Motor neuron (in vitro differentiated cells): ENCODE measurements at regions not wholly inside any gene's neighbourhood (a gene's known extent, or its start where the extent isn't known, plus 50 kb on each side); places are given as distances from the start of the nearest gene placed in this dataset.
A peak's percentile ranks its signal among the peaks of the same experiment; 100 is the strongest.

ENCODE experiments used
- ATAC-seq, 8 experiments: fragments of 200-7000 bp; cut with Tn5 transposase; replicated peaks in 6 of 8; 2 replicates each; pipeline ENCODE4 v1.8.0; 2021; ENCODE audit warnings: mild to moderate bottlenecking in 8 of 8, moderate library complexity in 8 of 8
- H3K27ac ChIP-seq, 2 donors: fragments of 250-450 bp; sonication (Bioruptor Pico); 2 replicates each; pipeline ENCODE4 v1.9.0; 2021; ENCODE audit warnings: antibody characterized with exemption in 2 of 2, mild to moderate bottlenecking in 2 of 2, moderate library complexity in 1 of 2
- H3K4me1 ChIP-seq, 2 donors: fragments of 250-450 bp; sonication (Bioruptor Pico); replicated peaks in 1 of 2; 2 replicates each; pipeline ENCODE4 v1.6.1; 2021; ENCODE audit warnings: antibody characterized with exemption in 2 of 2, mild to moderate bottlenecking in 2 of 2, moderate library complexity in 1 of 2
- H3K4me3 ChIP-seq, 5 donors: fragments of 250-450 bp; sonication (Bioruptor Pico); 2 replicates each; pipeline ENCODE4 v1.9.0; 2021; ENCODE audit warnings: antibody characterized with exemption in 5 of 5, mild to moderate bottlenecking in 5 of 5, moderate library complexity in 4 of 5
- WGBS, 10 experiments: fragments of 450-650 bp; shearing (Covaris generic); methylation state at CpG; one replicate each; pipeline ENCODE4 v1.0.0; 2022; 5-methylcytosine and 5-hydroxymethylcytosine counted together
- in situ Hi-C, 9 experiments: fragments of 400-800 bp; cut with MboI; loops; one replicate each; pipeline ENCODE4 v1.15.0; 2021; ENCODE audit warnings: low sequenced_read_pairs in 9 of 9, low pct_unique_long_range_greater_than_20kb in 2 of 9; ENCODE audit not compliant: unreplicated experiment in 9 of 9

- H3K4me1 ChIP-seq, result peaks cover 10 to 16% of the 10 kb centered on the region in 2 donors
- in situ Hi-C loops, result no loop called here
- 35 to 100% (median 59%) methylated on average over 1 to 6 of the region's 8 CpGs; no CpG with 5 or more reads in 6 of the 10 experiments for WGBS, 10 experiments
- ATAC-seq, result peak in 1 of 8 experiments; percentile 28
- H3K4me3 ChIP-seq, result no peak overlapping the region
- no peak overlapping the region for H3K27ac ChIP-seq
Measured at GRCh38 chr14:65303190-65303898, 109.2 kb upstream of the FUT8 start.

- no peak overlapping the region for H3K4me3 ChIP-seq
- H3K27ac ChIP-seq, result no peak overlapping the region
- in situ Hi-C loops, result no loop called here
- WGBS, 10 experiments, result 20 to 50% (median 20%) methylated on average over 1 of the region's 6 CpGs; no CpG with 5 or more reads in 7 of the 10 experiments
- H3K4me1 ChIP-seq, result peaks cover 10 to 16% of the 10 kb centered on the region in 2 donors
- no peak for ATAC-seq
Measured at GRCh38 chr14:65303899-65304222, 108.7 kb upstream of the FUT8 start.

GRCh38 chr14:65304239-65304638, 108.3 kb upstream of the FUT8 start:
- WGBS, 10 experiments, result 89 to 100% (median 93%) methylated on average over 2 to 3 of the region's 4 CpGs; no CpG with 5 or more reads in 7 of the 10 experiments
- in situ Hi-C loops, result no loop called here

GRCh38 chr14:65304963-65305362, 107.6 kb upstream of the FUT8 start:
- ATAC-seq, result no peak
- 79 to 100% (median 100%) methylated on average over 1 to 2 of the region's 2 CpGs; no CpG with 5 or more reads in 5 of the 10 experiments for WGBS, 10 experiments
- in situ Hi-C loops, result no loop called here
- Histone ChIP-seq H3K27ac (no peak overlapping the region), H3K4me1 (peaks cover 10 to 16% of the 10 kb centered on the region in 2 donors), H3K4me3 (no peak overlapping the region)

More at GRCh38 chr14:65304239-65304638, 108.3 kb upstream of the FUT8 start:
- Histone ChIP-seq H3K4me1 (peaks cover 10 to 16% of the 10 kb centered on the region in 2 donors), H3K27ac (no peak overlapping the region), H3K4me3 (no peak overlapping the region)
- ATAC-seq, result no peak

GRCh38 chr14:65308536-65308935, 104.0 kb upstream of the FUT8 start:
- in situ Hi-C loops, result no loop called here
- ATAC-seq, result no peak
- H3K4me1 ChIP-seq, result peaks cover 3 to 5% of the 10 kb centered on the region in 2 donors
- no peak overlapping the region for H3K27ac ChIP-seq
- no peak overlapping the region for H3K4me3 ChIP-seq

GRCh38 chr14:65310568-65310967, 102.0 kb upstream of the FUT8 start:
- Histone ChIP-seq H3K4me3 (no peak overlapping the region), H3K4me1 (no peaks in the 10 kb centered on the region), H3K27ac (no peak overlapping the region)
- in situ Hi-C loops, result no loop called here
- 57 to 100% (median 83%) methylated on average over 1 to 2 of the region's 2 CpGs for WGBS, 10 experiments
- no peak for ATAC-seq

GRCh38 chr14:65312859-65313258, 99.7 kb upstream of the FUT8 start:
- H3K4me3 ChIP-seq, result no peak overlapping the region
- ATAC-seq, result no peak
- H3K4me1 ChIP-seq, result no peaks in the 10 kb centered on the region
- H3K27ac ChIP-seq, result no peak overlapping the region
- 16 to 100% (median 69%) methylated on average over 1 to 3 of the region's 6 CpGs; no CpG with 5 or more reads in 2 of the 10 experiments for WGBS, 10 experiments
- in situ Hi-C loops, result no loop called here

- in situ Hi-C loops, result no loop called here
- WGBS, 10 experiments, result 40 to 100% (median 93%) methylated on average over 1 to 6 of the region's 7 CpGs
- peak in 1 of 8 experiments; percentile 78 for ATAC-seq
- no peaks in the 10 kb centered on the region for H3K4me1 ChIP-seq
- H3K4me3 ChIP-seq, result no peak overlapping the region
- no peak overlapping the region for H3K27ac ChIP-seq
Measured at GRCh38 chr14:65318636-65319506, 93.7 kb upstream of the FUT8 start.

- Histone ChIP-seq H3K4me3 (no peak overlapping the region), H3K27ac (no peak overlapping the region), H3K4me1 (no peaks in the 10 kb centered on the region)
- in situ Hi-C loops, result no loop called here
- ATAC-seq, result no peak
- 42 to 87% (median 80%) methylated on average over 1 to 2 of the region's 2 CpGs; no CpG with 5 or more reads in 5 of the 10 experiments for WGBS, 10 experiments
Measured at GRCh38 chr14:65320661-65321308, 91.7 kb upstream of the FUT8 start.

- WGBS, 10 experiments, result 50 to 90% (median 77%) methylated on average over 1 to 3 of the region's 3 CpGs; no CpG with 5 or more reads in 3 of the 10 experiments
- peak in 3 of 8 experiments; percentile 70 to 92 (median 78) for ATAC-seq
- in situ Hi-C loops, result no loop called here
- Histone ChIP-seq H3K4me1 (no peaks in the 10 kb centered on the region), H3K4me3 (no peak overlapping the region), H3K27ac (no peak overlapping the region)
Measured at GRCh38 chr14:65321370-65321875, 91.1 kb upstream of the FUT8 start.

- no peak overlapping the region for H3K4me3 ChIP-seq
- no peak for ATAC-seq
- in situ Hi-C loops, result no loop called here
- WGBS, 10 experiments, result 83 to 100% (median 100%) methylated on average over 1 to 2 of the region's 2 CpGs; no CpG with 5 or more reads in 6 of the 10 experiments
- no peak overlapping the region for H3K27ac ChIP-seq
- H3K4me1 ChIP-seq, result peaks cover 0 to under 1% of the 10 kb centered on the region in 2 donors
Measured at GRCh38 chr14:65329481-65329880, 83.0 kb upstream of the FUT8 start.

GRCh38 chr14:65329911-65330310, 82.6 kb upstream of the FUT8 start:
- Histone ChIP-seq H3K27ac (no peak overlapping the region), H3K4me1 (peaks cover 0 to 5% of the 10 kb centered on the region in 2 donors), H3K4me3 (no peak overlapping the region)
- no peak for ATAC-seq
- 80 to 100% (median 100%) methylated on average over 1 to 2 of the region's 2 CpGs; no CpG with 5 or more reads in 3 of the 10 experiments for WGBS, 10 experiments
- in situ Hi-C loops, result no loop called here

- WGBS, 10 experiments, result 25 to 100% (median 73%) methylated on average over 1 of the region's 1 CpG; no CpG with 5 or more reads in 2 of the 10 experiments
- Histone ChIP-seq H3K4me1 (peaks cover 0 to 8% of the 10 kb centered on the region in 2 donors), H3K27ac (no peak overlapping the region), H3K4me3 (no peak overlapping the region)
- no peak for ATAC-seq
- in situ Hi-C loops, result no loop called here
Measured at GRCh38 chr14:65330416-65330815, 82.1 kb upstream of the FUT8 start.
